Gastrocnemius medialis (tissue), 4 donors: ENCODE measurements at regions not wholly inside any gene's neighbourhood (a gene's known extent, or its start where the extent isn't known, plus 50 kb on each side); places are given as distances from the start of the nearest gene placed in this dataset.

Experiments
- POLR2A ChIP-seq, 2 donors: fragments of 450-650 bp; IDR thresholded peaks; one replicate each; pipeline ENCODE4 v1.6.1; 2017; ENCODE audit warnings: antibody characterized with exemption in 2 of 2, mild to moderate bottlenecking in 2 of 2, moderate library complexity in 2 of 2
- TF ChIP-seq, protein P1 (sequence below), 5 experiments: fragments of 450-650 bp in 3 of 5; fragments of 200-600 bp in 2 of 5; sonication (generic) in 2 of 5; IDR thresholded peaks in 4 of 5; conservative IDR thresholded peaks in 1 of 5; 1 replicate in 4 of 5; 2 replicates in 1 of 5; pipeline ENCODE4 v1.5.1; 2016 to 2019; ENCODE audit warnings: antibody characterized with exemption in 5 of 5, mild to moderate bottlenecking in 3 of 5, moderate library complexity in 3 of 5

DNA sequence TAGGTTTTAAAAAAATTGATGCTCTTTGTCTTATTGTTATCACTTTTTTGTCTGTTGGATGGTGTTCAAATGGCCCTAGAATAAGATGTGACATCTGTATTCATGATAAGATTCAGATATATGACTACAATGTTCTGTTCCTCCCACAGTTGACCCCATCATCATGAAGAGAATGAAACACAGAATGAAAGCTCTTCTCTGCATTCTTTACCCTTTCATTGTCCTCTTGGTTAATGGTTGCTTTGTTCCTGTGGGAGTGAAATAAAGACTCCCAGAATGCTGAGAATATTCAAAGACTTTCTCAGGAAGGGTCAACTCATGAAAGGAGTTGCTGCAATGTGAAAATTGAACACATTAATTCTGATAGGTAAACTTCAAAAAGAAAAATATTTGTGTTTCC, 1015.8 kb downstream of the SORCS3 start:
- TF ChIP-seq, protein P1, sequence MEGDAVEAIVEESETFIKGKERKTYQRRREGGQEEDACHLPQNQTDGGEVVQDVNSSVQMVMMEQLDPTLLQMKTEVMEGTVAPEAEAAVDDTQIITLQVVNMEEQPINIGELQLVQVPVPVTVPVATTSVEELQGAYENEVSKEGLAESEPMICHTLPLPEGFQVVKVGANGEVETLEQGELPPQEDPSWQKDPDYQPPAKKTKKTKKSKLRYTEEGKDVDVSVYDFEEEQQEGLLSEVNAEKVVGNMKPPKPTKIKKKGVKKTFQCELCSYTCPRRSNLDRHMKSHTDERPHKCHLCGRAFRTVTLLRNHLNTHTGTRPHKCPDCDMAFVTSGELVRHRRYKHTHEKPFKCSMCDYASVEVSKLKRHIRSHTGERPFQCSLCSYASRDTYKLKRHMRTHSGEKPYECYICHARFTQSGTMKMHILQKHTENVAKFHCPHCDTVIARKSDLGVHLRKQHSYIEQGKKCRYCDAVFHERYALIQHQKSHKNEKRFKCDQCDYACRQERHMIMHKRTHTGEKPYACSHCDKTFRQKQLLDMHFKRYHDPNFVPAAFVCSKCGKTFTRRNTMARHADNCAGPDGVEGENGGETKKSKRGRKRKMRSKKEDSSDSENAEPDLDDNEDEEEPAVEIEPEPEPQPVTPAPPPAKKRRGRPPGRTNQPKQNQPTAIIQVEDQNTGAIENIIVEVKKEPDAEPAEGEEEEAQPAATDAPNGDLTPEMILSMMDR (IDR thresholded peaks at IDR 0.05 in 4 of 5, conservative IDR thresholded peaks at IDR 0.05 in 1 of 5) = no peak
- TF ChIP-seq POLR2A (IDR thresholded peaks at IDR 0.05) = no peak
